NB4 (cell line): ENCODE measurements at regions not wholly inside any gene's neighbourhood (a gene's known extent, or its start where the extent isn't known, plus 50 kb on each side); places are given as distances from the start of the nearest gene placed in this dataset.

Experiments
- DNase-seq: peaks from one replicate; pipeline ENCODE4 v3.0.0; 2010; ENCODE audit warnings: low read depth
- H3K4me3 ChIP-seq: one replicate; pipeline ENCODE4 v1.5.1; 2011; ENCODE audit warnings: mild to moderate bottlenecking, low read depth, low read length, moderate library complexity
- MYC ChIP-seq: IDR thresholded peaks from 2 replicates; pipeline ENCODE4 v1.6.1; 2011; ENCODE audit warnings: low read depth, low read length
- POLR2A ChIP-seq: IDR thresholded peaks from 2 replicates; pipeline ENCODE4 v1.6.1; 2011; ENCODE audit warnings: mild to moderate bottlenecking; ENCODE audit not compliant: insufficient read length; ENCODE audit errors: extremely low read depth
- TF ChIP-seq, protein P1 (sequence below): IDR thresholded peaks from 2 replicates; pipeline ENCODE4 v1.6.1; 2011; ENCODE audit warnings: low read depth, low read length
- TF ChIP-seq, protein P2 (sequence below): IDR thresholded peaks from one replicate; pipeline ENCODE4 v1.5.1; 2012; ENCODE audit warnings: low read depth, low read length

DNA sequence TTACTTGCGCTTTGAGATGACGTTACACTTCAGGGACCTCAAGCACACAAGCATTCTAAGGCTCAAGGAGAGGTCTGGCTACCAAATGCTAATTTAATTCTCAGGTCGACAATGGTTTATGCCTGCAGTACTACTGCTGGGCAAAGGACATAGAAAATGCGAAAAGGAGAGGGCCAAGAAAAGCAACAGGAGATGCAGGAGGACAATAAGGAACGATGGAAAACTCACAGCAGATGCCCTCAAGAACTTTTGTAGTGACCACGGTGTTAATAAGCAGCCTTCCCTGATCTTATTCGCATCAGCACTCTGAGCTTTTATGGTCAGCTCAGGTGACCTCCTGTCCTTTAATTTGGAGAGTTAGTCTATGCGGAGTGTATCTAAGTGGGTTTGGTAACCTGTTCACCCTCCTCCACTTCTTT lies 146.3 kb downstream of the GPR85 start:
- H3K4me3 ChIP-seq = peak overlapping the region; percentile 88
- DNase-seq = no peak
- TF ChIP-seq, protein P1, sequence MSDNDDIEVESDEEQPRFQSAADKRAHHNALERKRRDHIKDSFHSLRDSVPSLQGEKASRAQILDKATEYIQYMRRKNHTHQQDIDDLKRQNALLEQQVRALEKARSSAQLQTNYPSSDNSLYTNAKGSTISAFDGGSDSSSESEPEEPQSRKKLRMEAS = no peak; the same call in 1 of the 2 replicates
- TF ChIP-seq MYC (no peak), POLR2A (no peak)
- TF ChIP-seq, protein P2, sequence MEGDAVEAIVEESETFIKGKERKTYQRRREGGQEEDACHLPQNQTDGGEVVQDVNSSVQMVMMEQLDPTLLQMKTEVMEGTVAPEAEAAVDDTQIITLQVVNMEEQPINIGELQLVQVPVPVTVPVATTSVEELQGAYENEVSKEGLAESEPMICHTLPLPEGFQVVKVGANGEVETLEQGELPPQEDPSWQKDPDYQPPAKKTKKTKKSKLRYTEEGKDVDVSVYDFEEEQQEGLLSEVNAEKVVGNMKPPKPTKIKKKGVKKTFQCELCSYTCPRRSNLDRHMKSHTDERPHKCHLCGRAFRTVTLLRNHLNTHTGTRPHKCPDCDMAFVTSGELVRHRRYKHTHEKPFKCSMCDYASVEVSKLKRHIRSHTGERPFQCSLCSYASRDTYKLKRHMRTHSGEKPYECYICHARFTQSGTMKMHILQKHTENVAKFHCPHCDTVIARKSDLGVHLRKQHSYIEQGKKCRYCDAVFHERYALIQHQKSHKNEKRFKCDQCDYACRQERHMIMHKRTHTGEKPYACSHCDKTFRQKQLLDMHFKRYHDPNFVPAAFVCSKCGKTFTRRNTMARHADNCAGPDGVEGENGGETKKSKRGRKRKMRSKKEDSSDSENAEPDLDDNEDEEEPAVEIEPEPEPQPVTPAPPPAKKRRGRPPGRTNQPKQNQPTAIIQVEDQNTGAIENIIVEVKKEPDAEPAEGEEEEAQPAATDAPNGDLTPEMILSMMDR = no peak

DNA sequence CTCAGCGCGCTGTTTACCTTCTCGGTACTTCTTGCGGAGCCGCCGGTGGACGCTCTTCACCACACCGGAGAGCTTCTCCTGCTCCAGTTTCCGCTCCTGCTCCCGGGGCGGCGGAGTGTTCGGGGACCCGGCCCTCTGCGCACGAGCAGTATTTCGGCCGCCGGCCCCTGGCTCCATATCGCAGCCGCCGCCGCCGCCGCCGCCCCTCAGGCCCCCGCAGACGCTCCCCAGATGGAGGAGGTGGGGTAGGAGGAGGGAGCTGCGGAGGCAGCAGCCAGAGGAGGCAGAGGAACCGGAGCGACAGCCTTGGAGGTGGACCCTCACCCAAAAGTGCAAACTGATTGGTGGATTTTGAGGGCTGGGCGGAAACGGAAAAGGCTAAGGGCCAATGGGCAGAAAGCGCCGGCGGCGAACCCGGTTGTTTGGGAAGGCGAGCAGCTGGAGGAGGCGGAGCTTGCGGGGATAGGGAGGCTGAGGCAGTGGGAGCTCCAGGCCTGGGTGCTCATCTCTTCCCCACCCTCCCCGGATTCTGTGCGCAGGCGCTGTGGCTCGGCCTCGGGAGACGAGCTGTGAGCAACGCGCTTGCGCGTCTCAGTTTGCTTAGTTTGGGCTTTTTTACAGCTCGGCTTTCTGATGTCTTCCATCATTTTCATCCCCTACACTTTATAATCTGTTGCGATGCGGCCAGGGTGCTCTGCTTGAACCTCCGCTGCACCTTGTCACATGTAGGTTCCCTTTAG lies 146.9 kb downstream of the GPR85 start:
- TF ChIP-seq MYC (peak; percentile 64; the same call in 1 of the 2 replicates), POLR2A (peak; percentile 65)
- TF ChIP-seq, protein P2 = no peak
- TF ChIP-seq, protein P1 = peak; percentile 43; the same call in 1 of the 2 replicates
- peak overlapping the region; percentile 88 for H3K4me3 ChIP-seq
- peak; percentile 100 for DNase-seq

DNA sequence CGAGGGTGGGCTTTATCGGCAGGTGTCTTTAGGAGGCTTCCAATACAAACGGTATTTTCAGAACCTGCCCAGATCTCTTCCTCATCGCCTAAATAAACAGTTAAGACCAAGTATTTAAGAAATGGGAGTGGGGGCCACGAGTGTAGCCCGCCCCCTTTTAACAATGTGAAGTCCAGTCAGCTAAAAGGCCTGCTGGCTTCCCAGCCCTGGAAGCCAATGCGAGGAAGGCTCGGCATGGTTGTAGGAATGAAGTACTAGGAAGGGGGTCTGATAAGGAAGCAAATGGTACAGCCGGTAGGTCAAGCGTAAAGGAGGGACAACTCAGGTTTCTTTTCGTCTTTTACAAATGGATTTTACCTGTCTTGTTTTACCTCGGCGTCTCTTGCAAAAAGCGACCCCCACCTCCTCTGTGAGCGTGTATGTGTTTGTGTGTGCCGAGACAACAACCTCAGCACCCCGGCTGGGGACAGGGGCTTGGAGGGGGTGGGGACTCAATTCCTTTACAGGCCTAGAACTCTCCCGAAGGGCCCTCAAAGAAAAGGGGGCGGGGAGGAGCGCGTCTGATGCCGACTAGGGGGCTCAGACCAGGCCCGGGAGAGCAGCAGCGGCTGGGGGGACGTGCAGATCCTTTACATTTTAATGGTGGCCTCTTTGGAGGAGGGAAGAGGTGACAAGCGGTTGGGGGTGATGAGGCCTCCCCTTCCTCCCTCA lies 147.6 kb downstream of the GPR85 start:
- no peak for DNase-seq
- H3K4me3 ChIP-seq = peak overlapping the region; percentile 88
- TF ChIP-seq, protein P2 = no peak
- TF ChIP-seq POLR2A (no peak), MYC (no peak)
- TF ChIP-seq, protein P1 = no peak

DNA sequence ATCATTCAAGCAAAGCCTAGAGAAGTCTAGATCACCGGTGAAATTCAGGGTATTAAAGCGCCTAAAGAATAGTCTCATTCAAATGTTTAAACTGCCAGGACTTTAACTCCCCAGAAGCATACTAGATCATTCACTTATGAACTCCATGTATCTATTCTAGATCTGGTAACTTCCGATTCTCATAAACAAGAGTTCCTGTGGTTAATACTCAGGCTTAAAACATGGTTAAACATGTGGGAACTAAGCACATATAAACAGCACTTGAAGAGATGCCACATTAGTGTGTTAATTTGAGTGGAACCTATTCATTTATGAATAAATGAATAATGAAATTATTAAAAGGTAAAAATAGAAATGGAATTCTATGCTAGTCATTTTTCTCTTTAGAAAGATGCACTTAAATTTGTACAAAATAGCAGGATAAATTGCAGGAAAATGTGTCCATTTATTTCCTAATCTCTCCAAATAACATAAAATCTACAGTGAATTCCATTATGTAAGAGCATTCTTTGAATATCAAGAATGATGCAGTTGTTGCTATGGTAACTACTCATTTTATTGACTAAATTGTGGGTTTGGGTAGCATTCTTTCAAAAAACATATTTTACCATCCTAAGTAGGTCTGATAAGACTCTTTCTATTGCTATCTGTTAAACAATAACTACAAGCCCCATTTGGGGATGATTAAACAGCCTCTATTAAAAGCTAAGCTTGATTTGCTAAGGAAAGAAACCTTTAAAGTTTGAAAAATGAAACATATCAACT lies 147.6 kb upstream of the TMEM168 start:
- no peak for DNase-seq
- H3K4me3 ChIP-seq = peak overlapping the region; percentile 88
- TF ChIP-seq, protein P2 = no peak
- no peak for TF ChIP-seq POLR2A
- TF ChIP-seq, protein P1 = no peak
- no peak for TF ChIP-seq MYC

DNA sequence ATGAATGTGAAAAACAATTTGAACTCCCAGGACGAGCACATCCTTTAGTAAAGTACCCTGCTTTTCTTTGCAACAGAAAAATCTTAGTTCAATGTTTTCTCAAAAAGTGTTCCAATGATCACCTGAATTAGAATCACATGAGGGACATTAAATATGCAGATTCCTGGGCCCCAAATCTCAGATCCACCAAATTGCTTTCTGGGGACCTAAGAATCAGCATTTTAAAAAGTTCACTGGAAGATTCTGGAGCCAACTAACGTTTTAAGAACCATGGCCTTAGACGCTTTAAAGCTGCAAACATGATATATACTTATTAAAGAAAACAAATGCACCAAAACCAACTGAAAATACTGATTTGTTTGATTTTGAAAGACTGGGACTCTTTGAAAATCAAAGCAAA lies 143.4 kb upstream of the TMEM168 start:
- no peak overlapping the region for H3K4me3 ChIP-seq
- TF ChIP-seq POLR2A = no peak
- TF ChIP-seq, protein P1 = no peak
- no peak for TF ChIP-seq MYC
- TF ChIP-seq, protein P2 = no peak
- no peak for DNase-seq
